ENCODE measurements at regions not wholly inside any gene's neighbourhood (a gene's known extent, or its start where the extent isn't known, plus 50 kb on each side); places are given as distances from the start of the nearest gene placed in this dataset.

- no peaks in the 10 kb centered on the region for H3K4me1 Mint-ChIP-seq
- ATAC-seq (ENCODE audit: low read depth) (no peak), DNase-seq (no peak)
- H3K36me3 Mint-ChIP-seq (ENCODE audit: low read depth): no peaks in the 10 kb centered on the region
- H3K4me3 Mint-ChIP-seq: no peak overlapping the region
- intact Hi-C loops (cut with micrococcal nuclease): no loop called here
- no peak overlapping the region for H3K27ac Mint-ChIP-seq
- no peak for TF ChIP-seq CTCF (IDR thresholded peaks at IDR 0.05)
- POLR2A ChIA-PET: no interaction called here
- CTCF ChIA-PET: no interaction called here
- H3K9me3 Mint-ChIP-seq: no peaks in the 10 kb centered on the region
- no peaks in the 10 kb centered on the region for H3K27me3 Mint-ChIP-seq
These were observed 242.1 kb downstream of the TMX3 start for GRCh38 chr18:68472701-68473295.

- Mint-ChIP-seq H3K36me3 (ENCODE audit: low read depth) (no peaks in the 10 kb centered on the region), H3K4me3 (no peak overlapping the region), H3K4me1 (no peaks in the 10 kb centered on the region), H3K9me3 (no peaks in the 10 kb centered on the region), H3K27me3 (no peaks in the 10 kb centered on the region), H3K27ac (no peak overlapping the region)
- DNase-seq (no peak), ATAC-seq (ENCODE audit: low read depth) (no peak)
- no peak for TF ChIP-seq CTCF (IDR thresholded peaks at IDR 0.05)
- CTCF ChIA-PET: no interaction called here
- POLR2A ChIA-PET: no interaction called here
- intact Hi-C loops (cut with micrococcal nuclease): no loop called here
These were observed 245.8 kb downstream of the TMX3 start for GRCh38 chr18:68469049-68469625.

- Mint-ChIP-seq H3K4me3 (no peak overlapping the region), H3K27me3 (no peaks in the 10 kb centered on the region), H3K36me3 (ENCODE audit: low read depth) (no peaks in the 10 kb centered on the region), H3K4me1 (no peaks in the 10 kb centered on the region), H3K9me3 (no peaks in the 10 kb centered on the region), H3K27ac (no peak overlapping the region)
- no peak for TF ChIP-seq CTCF (IDR thresholded peaks at IDR 0.05)
- intact Hi-C loops (cut with micrococcal nuclease): no loop called here
- ChIA-PET CTCF (no interaction called here), POLR2A (no interaction called here)
- no peak for ATAC-seq (ENCODE audit: low read depth)
- DNase-seq: no peak
These were observed 247.0 kb downstream of the TMX3 start for GRCh38 chr18:68467957-68468356.

GRCh38 chr18:68467329-68467728, 247.6 kb downstream of the TMX3 start:
- ChIA-PET CTCF (no interaction called here), POLR2A (no interaction called here)
- Mint-ChIP-seq H3K4me1 (no peaks in the 10 kb centered on the region), H3K36me3 (ENCODE audit: low read depth) (no peaks in the 10 kb centered on the region), H3K4me3 (no peak overlapping the region), H3K27ac (no peak overlapping the region), H3K27me3 (no peaks in the 10 kb centered on the region), H3K9me3 (no peaks in the 10 kb centered on the region)
- DNase-seq (no peak), ATAC-seq (ENCODE audit: low read depth) (no peak)
- no peak for TF ChIP-seq CTCF (IDR thresholded peaks at IDR 0.05)
- intact Hi-C loops (cut with micrococcal nuclease): no loop called here

GRCh38 chr18:68466672-68467071, 248.2 kb downstream of the TMX3 start:
- no peaks in the 10 kb centered on the region for H3K27me3 Mint-ChIP-seq
- no peaks in the 10 kb centered on the region for H3K36me3 Mint-ChIP-seq (ENCODE audit: low read depth)
- H3K27ac Mint-ChIP-seq: no peak overlapping the region
- DNase-seq (no peak), ATAC-seq (ENCODE audit: low read depth) (no peak)
- H3K9me3 Mint-ChIP-seq: no peaks in the 10 kb centered on the region
- no peaks in the 10 kb centered on the region for H3K4me1 Mint-ChIP-seq
- intact Hi-C loops (cut with micrococcal nuclease): no loop called here
- POLR2A ChIA-PET: no interaction called here
- CTCF ChIA-PET: no interaction called here
- TF ChIP-seq CTCF (IDR thresholded peaks at IDR 0.05): no peak
- no peak overlapping the region for H3K4me3 Mint-ChIP-seq
